Nephron progenitor cell (in vitro differentiated cells): ENCODE measurements at regions not wholly inside any gene's neighbourhood (a gene's known extent, or its start where the extent isn't known, plus 50 kb on each side); places are given as distances from the start of the nearest gene placed in this dataset.

Experiments used
- DNase-seq: peaks from one replicate; pipeline ENCODE4 v3.0.0; 2021
- H3K27ac Mint-ChIP-seq: 2 replicates; pipeline ENCODE4 v1.8.0; 2021; ENCODE audit warnings: mild to moderate bottlenecking, moderate library complexity, mixed read lengths
- H3K27me3 Mint-ChIP-seq: 2 replicates; pipeline ENCODE4 v1.8.0; 2021; ENCODE audit warnings: mild to moderate bottlenecking, low read depth, mixed read lengths; ENCODE audit not compliant: poor library complexity
- H3K36me3 Mint-ChIP-seq: 2 replicates; pipeline ENCODE4 v1.8.0; 2021; ENCODE audit warnings: low read depth, mixed read lengths
- H3K4me1 Mint-ChIP-seq: 2 replicates; pipeline ENCODE4 v1.8.0; 2021; ENCODE audit warnings: mixed read lengths
- H3K4me3 Mint-ChIP-seq: 2 replicates; pipeline ENCODE4 v1.8.0; 2021; ENCODE audit warnings: mild to moderate bottlenecking, moderate library complexity, mixed read lengths
- H3K9me3 Mint-ChIP-seq: 2 replicates; pipeline ENCODE4 v1.8.0; 2021; ENCODE audit warnings: mild to moderate bottlenecking, moderate library complexity, mixed read lengths
- TF ChIP-seq, protein P1 (sequence below): fragments of 200-600 bp; sonication (generic); IDR thresholded peaks from 2 replicates; pipeline ENCODE4 v1.5.0; 2021; ENCODE audit warnings: antibody characterized with exemption

GRCh38 chr4:133683967-133684366 lies 517.6 kb downstream of the PABPC4L start:
- H3K27me3 Mint-ChIP-seq = peaks cover 2% of the 10 kb centered on the region
- no peaks in the 10 kb centered on the region for H3K4me1 Mint-ChIP-seq
- H3K36me3 Mint-ChIP-seq = no peaks in the 10 kb centered on the region
- peaks cover 8% of the 10 kb centered on the region for H3K9me3 Mint-ChIP-seq
- no peak for DNase-seq
- no peak overlapping the region for H3K4me3 Mint-ChIP-seq
- no peak overlapping the region for H3K27ac Mint-ChIP-seq
- TF ChIP-seq, protein P1, sequence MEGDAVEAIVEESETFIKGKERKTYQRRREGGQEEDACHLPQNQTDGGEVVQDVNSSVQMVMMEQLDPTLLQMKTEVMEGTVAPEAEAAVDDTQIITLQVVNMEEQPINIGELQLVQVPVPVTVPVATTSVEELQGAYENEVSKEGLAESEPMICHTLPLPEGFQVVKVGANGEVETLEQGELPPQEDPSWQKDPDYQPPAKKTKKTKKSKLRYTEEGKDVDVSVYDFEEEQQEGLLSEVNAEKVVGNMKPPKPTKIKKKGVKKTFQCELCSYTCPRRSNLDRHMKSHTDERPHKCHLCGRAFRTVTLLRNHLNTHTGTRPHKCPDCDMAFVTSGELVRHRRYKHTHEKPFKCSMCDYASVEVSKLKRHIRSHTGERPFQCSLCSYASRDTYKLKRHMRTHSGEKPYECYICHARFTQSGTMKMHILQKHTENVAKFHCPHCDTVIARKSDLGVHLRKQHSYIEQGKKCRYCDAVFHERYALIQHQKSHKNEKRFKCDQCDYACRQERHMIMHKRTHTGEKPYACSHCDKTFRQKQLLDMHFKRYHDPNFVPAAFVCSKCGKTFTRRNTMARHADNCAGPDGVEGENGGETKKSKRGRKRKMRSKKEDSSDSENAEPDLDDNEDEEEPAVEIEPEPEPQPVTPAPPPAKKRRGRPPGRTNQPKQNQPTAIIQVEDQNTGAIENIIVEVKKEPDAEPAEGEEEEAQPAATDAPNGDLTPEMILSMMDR = no peak

GRCh38 chr4:133668061-133668851 lies 519.2 kb downstream of the PCDH10 start:
- DNase-seq = no peak
- Mint-ChIP-seq H3K4me1 (peaks cover 10% of the 10 kb centered on the region), H3K9me3 (no peaks in the 10 kb centered on the region), H3K4me3 (no peak overlapping the region), H3K27ac (no peak overlapping the region), H3K36me3 (no peaks in the 10 kb centered on the region), H3K27me3 (no peaks in the 10 kb centered on the region)
- TF ChIP-seq, protein P1 = no peak

GRCh38 chr4:133647206-133647605 lies 498.1 kb downstream of the PCDH10 start:
- Mint-ChIP-seq H3K4me1 (no peaks in the 10 kb centered on the region), H3K4me3 (no peak overlapping the region), H3K27ac (no peak overlapping the region), H3K9me3 (peaks cover 5% of the 10 kb centered on the region), H3K27me3 (peaks cover 3% of the 10 kb centered on the region), H3K36me3 (no peaks in the 10 kb centered on the region)
- TF ChIP-seq, protein P1 = no peak
- DNase-seq = no peak

- TF ChIP-seq, protein P1 = no peak
- DNase-seq = no peak
- Mint-ChIP-seq H3K4me1 (peaks cover 10% of the 10 kb centered on the region), H3K27me3 (no peaks in the 10 kb centered on the region), H3K36me3 (no peaks in the 10 kb centered on the region), H3K4me3 (no peak overlapping the region), H3K9me3 (peaks cover 2% of the 10 kb centered on the region), H3K27ac (no peak overlapping the region)
These were observed 492.1 kb downstream of the PCDH10 start for GRCh38 chr4:133641191-133641590.

- Mint-ChIP-seq H3K4me1 (peaks cover 10% of the 10 kb centered on the region), H3K9me3 (peaks cover 14% of the 10 kb centered on the region), H3K27me3 (no peaks in the 10 kb centered on the region), H3K27ac (no peak overlapping the region), H3K4me3 (no peak overlapping the region), H3K36me3 (no peaks in the 10 kb centered on the region)
- DNase-seq = no peak
- TF ChIP-seq, protein P1 = no peak
These were observed 489.7 kb downstream of the PCDH10 start for GRCh38 chr4:133638751-133639150.

DNA sequence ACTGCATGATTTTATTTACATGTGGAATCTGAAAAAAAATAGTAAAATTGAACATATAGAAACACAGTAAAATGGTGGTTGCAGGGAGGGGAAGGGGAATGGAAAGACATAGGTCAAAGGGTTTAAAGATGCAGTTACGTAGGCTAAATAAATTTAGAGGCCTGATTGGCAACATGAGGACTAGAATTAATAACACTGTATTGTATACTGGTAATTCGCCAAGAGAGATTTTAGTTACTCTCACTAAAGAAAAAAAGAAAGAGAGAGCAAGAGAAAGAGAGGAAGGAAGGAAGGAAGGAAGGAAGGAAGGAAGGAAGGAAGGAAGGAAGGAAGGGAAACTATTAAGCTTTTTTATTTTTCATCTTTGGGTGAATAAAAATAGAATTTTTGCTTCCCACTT lies 488.1 kb downstream of the PCDH10 start:
- peaks cover 14% of the 10 kb centered on the region for H3K9me3 Mint-ChIP-seq
- TF ChIP-seq, protein P1 = no peak
- H3K27ac Mint-ChIP-seq = no peak overlapping the region

More for the DNA sequence above, 488.1 kb downstream of the PCDH10 start:
- Mint-ChIP-seq H3K27me3 (no peaks in the 10 kb centered on the region), H3K4me1 (peaks cover 10% of the 10 kb centered on the region), H3K36me3 (no peaks in the 10 kb centered on the region), H3K4me3 (no peak overlapping the region)
- DNase-seq = no peak
